Glutamatergic neuron (in vitro differentiated cells): ENCODE measurements at regions not wholly inside any gene's neighbourhood (a gene's known extent, or its start where the extent isn't known, plus 50 kb on each side); places are given as distances from the start of the nearest gene placed in this dataset.

Source experiments
- DNase-seq: peaks from one replicate; pipeline ENCODE4 v3.0.0; 2022
- H3K27ac Mint-ChIP-seq: one replicate; pipeline ENCODE4 v1.8.0; 2020; ENCODE audit warnings: mild to moderate bottlenecking, mixed read lengths, inconsistent platforms; ENCODE audit not compliant: unreplicated experiment
- H3K27me3 Mint-ChIP-seq: one replicate; pipeline ENCODE4 v1.8.0; 2020; ENCODE audit warnings: mild to moderate bottlenecking, moderate library complexity, mixed read lengths, inconsistent platforms; ENCODE audit not compliant: unreplicated experiment
- H3K36me3 Mint-ChIP-seq: one replicate; pipeline ENCODE4 v1.8.0; 2020; ENCODE audit warnings: mild to moderate bottlenecking, mixed read lengths, inconsistent platforms; ENCODE audit not compliant: unreplicated experiment
- H3K4me1 Mint-ChIP-seq: one replicate; pipeline ENCODE4 v1.8.0; 2020; ENCODE audit warnings: mild to moderate bottlenecking, low read depth, mixed read lengths, inconsistent platforms; ENCODE audit not compliant: unreplicated experiment
- H3K4me3 Mint-ChIP-seq: one replicate; pipeline ENCODE4 v1.8.0; 2020; ENCODE audit warnings: mild to moderate bottlenecking, mixed read lengths, inconsistent platforms; ENCODE audit not compliant: unreplicated experiment
- H3K9me3 Mint-ChIP-seq: one replicate; pipeline ENCODE4 v1.8.0; 2020; ENCODE audit warnings: mild to moderate bottlenecking, moderate library complexity, mixed read lengths, inconsistent platforms; ENCODE audit not compliant: unreplicated experiment
- TF ChIP-seq, protein P1 (sequence below): fragments of 200-600 bp; sonication (generic); IDR thresholded peaks from one replicate; pipeline ENCODE4 v1.5.0; 2021; ENCODE audit not compliant: partially characterized antibody, unreplicated experiment

DNA sequence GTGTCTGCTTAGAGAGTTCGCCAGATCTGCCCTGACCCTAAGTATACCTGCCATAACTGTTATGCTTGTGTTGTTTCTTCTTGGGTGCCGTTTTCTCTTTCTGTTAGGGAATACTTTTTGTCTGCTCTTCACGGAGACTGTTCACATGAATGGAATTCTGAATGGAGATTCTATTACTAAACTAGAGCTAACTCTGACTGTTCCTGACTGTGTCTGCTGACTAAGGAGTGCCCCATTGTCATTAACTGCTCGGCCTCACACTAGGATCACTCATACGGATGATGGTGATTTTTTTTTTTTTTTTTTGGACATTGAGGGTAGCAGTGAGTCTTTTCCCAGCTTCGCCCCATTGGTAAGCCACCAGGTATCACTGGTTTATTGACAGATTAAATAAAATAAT, 104.8 kb upstream of the SLC8A1 start:
- H3K27ac Mint-ChIP-seq: no peak overlapping the region
- TF ChIP-seq, protein P1, sequence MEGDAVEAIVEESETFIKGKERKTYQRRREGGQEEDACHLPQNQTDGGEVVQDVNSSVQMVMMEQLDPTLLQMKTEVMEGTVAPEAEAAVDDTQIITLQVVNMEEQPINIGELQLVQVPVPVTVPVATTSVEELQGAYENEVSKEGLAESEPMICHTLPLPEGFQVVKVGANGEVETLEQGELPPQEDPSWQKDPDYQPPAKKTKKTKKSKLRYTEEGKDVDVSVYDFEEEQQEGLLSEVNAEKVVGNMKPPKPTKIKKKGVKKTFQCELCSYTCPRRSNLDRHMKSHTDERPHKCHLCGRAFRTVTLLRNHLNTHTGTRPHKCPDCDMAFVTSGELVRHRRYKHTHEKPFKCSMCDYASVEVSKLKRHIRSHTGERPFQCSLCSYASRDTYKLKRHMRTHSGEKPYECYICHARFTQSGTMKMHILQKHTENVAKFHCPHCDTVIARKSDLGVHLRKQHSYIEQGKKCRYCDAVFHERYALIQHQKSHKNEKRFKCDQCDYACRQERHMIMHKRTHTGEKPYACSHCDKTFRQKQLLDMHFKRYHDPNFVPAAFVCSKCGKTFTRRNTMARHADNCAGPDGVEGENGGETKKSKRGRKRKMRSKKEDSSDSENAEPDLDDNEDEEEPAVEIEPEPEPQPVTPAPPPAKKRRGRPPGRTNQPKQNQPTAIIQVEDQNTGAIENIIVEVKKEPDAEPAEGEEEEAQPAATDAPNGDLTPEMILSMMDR: no peak
- H3K4me3 Mint-ChIP-seq: no peak overlapping the region
- DNase-seq: no peak
- no peaks in the 10 kb centered on the region for H3K36me3 Mint-ChIP-seq
- H3K4me1 Mint-ChIP-seq: no peaks in the 10 kb centered on the region
- H3K9me3 Mint-ChIP-seq: no peaks in the 10 kb centered on the region
- H3K27me3 Mint-ChIP-seq: no peaks in the 10 kb centered on the region

DNA sequence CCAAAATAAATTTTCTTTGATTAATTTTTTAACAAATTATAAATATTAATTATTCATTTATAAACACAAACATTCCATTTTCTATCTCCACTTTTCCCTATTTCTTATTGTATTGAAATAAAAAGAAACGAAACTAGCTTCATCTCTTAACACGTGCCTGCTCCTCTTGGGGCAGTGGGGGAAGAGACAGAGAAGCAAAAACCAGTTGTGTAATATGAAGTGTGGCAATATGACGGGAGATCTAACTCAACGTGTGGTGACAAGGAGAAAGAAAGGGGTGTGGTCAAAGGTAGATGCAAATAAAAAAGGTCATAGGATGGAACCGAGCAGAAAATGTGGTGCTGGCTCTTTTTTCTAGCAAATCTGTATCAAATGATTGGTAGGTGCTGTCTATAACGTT, 106.9 kb upstream of the SLC8A1 start:
- Mint-ChIP-seq H3K27me3 (no peaks in the 10 kb centered on the region), H3K4me1 (no peaks in the 10 kb centered on the region), H3K36me3 (no peaks in the 10 kb centered on the region), H3K4me3 (no peak overlapping the region), H3K27ac (no peak overlapping the region), H3K9me3 (no peaks in the 10 kb centered on the region)
- TF ChIP-seq, protein P1: no peak
- DNase-seq: no peak

DNA sequence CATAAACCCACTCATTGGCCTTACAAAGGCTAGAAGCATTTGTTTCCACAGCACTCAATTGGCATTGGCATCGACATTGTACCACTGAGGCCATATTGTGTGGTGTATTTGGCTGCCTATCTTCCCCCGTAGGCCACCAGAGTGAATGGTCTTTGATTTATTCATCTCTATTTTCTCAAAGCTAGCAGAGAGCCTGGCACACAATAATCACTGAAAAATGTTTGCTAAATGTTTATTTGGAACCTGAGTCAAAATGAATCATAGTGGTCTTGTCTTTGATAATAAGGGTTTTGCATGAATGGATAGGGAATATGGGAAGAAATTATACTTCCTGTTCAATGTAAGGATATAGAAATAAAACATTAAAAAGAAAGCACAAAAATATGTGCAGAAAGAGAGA, 107.3 kb upstream of the SLC8A1 start:
- TF ChIP-seq, protein P1: no peak
- Mint-ChIP-seq H3K36me3 (no peaks in the 10 kb centered on the region), H3K9me3 (no peaks in the 10 kb centered on the region), H3K4me3 (no peak overlapping the region), H3K4me1 (no peaks in the 10 kb centered on the region), H3K27me3 (no peaks in the 10 kb centered on the region), H3K27ac (no peak overlapping the region)
- DNase-seq: no peak

DNA sequence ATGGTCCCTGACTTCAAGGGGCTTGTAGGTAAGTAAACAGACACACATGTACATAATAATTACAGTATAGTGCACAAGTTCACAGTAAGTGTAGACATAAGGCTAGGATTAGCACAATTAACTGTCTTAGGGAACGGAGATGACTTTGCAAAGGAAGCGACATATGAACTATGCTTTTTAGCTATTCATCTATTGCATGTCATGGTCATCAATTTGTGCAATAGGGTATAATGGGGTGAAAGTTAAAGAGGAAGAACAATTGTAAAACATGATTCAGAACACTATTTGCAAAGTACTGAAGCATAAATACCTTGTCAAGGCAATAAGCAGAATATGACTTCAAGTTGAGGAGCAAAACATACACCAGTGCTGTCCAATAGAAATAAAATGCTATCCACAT, 112.3 kb upstream of the SLC8A1 start:
- no peak overlapping the region for H3K27ac Mint-ChIP-seq
- no peaks in the 10 kb centered on the region for H3K27me3 Mint-ChIP-seq
- H3K4me1 Mint-ChIP-seq: no peaks in the 10 kb centered on the region
- no peak overlapping the region for H3K4me3 Mint-ChIP-seq
- H3K36me3 Mint-ChIP-seq: no peaks in the 10 kb centered on the region
- H3K9me3 Mint-ChIP-seq: no peaks in the 10 kb centered on the region
- TF ChIP-seq, protein P1: no peak
- no peak for DNase-seq

DNA sequence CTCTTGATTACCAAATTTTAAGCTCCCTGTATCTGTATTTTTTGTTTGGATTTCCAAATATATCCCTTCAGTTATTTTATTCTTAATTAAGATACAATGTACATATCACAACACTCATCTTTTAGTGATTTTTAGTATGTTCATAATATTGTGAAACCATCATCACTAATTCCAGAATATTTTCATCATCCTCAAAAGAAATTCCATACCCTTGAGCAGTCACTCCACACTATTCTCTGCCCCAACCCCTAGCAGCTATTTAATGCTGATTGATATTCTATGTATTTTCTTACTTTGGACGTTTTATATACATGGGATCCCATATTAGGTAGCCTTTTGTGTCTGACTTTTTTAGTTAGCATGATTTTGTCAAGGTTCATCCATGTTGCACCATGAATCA, 127.4 kb upstream of the SLC8A1 start:
- H3K36me3 Mint-ChIP-seq: peaks cover 4% of the 10 kb centered on the region
- no peak overlapping the region for H3K4me3 Mint-ChIP-seq
- DNase-seq: no peak
- H3K9me3 Mint-ChIP-seq: no peaks in the 10 kb centered on the region
- TF ChIP-seq, protein P1: no peak
- no peaks in the 10 kb centered on the region for H3K27me3 Mint-ChIP-seq
- H3K4me1 Mint-ChIP-seq: no peaks in the 10 kb centered on the region
- H3K27ac Mint-ChIP-seq: no peak overlapping the region
